ENCODE measurements at regions not wholly inside any gene's neighbourhood (a gene's known extent, or its start where the extent isn't known, plus 50 kb on each side); places are given as distances from the start of the nearest gene placed in this dataset.

DNA sequence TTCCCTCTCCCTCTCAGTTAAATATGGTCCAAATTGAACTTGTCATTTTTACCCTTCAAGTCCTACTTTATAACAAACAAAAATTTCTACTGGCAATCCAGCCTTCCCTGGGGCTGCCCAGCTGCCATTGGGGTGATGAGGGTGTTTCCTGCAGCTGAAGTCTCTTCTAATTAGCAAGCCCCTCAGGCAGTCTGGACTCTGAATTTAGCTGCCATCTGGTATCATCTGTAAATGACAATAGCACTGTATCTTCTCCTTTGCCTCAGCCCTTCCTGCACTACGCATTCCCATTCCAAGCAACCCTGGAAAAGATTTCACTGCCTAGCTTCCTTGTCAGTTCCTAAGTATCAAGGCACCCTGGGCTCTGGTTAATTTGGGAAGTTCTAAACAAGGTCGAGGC lies 331.1 kb upstream of the KLF12 start:
- Histone ChIP-seq H2AFZ (no peak overlapping the region), H3K9me2 (replicated peaks; ENCODE audit: insufficient read depth) (no peaks in the 10 kb centered on the region), H3K4me2 (no peak overlapping the region), H3K36me3 (replicated peaks; ENCODE audit: insufficient read depth, low read depth) (no peaks in the 10 kb centered on the region), H4K20me1 (ENCODE audit: insufficient read depth, poor library complexity, severe bottlenecking) (no peaks in the 10 kb centered on the region), H3K79me2 (no peaks in the 10 kb centered on the region), H3K27me3 (no peaks in the 10 kb centered on the region), H3K4me1 (ENCODE audit: insufficient read depth) (no peaks in the 10 kb centered on the region), H3K9me3 (ENCODE audit: low read depth) (no peaks in the 10 kb centered on the region), H3K27ac (no peak overlapping the region), H3K4me3 (no peak overlapping the region)
- 80% methylated on average over 2 of the region's 2 CpGs for WGBS (ENCODE audit: low lambda C conversion rate, missing lambda C conversion rate)
- DNase-seq (ENCODE audit: low spot score): no peak
- TF ChIP-seq, protein P1, sequence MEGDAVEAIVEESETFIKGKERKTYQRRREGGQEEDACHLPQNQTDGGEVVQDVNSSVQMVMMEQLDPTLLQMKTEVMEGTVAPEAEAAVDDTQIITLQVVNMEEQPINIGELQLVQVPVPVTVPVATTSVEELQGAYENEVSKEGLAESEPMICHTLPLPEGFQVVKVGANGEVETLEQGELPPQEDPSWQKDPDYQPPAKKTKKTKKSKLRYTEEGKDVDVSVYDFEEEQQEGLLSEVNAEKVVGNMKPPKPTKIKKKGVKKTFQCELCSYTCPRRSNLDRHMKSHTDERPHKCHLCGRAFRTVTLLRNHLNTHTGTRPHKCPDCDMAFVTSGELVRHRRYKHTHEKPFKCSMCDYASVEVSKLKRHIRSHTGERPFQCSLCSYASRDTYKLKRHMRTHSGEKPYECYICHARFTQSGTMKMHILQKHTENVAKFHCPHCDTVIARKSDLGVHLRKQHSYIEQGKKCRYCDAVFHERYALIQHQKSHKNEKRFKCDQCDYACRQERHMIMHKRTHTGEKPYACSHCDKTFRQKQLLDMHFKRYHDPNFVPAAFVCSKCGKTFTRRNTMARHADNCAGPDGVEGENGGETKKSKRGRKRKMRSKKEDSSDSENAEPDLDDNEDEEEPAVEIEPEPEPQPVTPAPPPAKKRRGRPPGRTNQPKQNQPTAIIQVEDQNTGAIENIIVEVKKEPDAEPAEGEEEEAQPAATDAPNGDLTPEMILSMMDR (IDR thresholded peaks at IDR 0.05; ENCODE audit: poor library complexity): no peak
- TF ChIP-seq EZH2phosphoT487 (IDR thresholded peaks at IDR 0.05; ENCODE audit: low read depth, severe bottlenecking, unreplicated experiment) (no peak), EZH2 (IDR thresholded peaks at IDR 0.05; ENCODE audit: borderline replicate concordance) (no peak)

DNA sequence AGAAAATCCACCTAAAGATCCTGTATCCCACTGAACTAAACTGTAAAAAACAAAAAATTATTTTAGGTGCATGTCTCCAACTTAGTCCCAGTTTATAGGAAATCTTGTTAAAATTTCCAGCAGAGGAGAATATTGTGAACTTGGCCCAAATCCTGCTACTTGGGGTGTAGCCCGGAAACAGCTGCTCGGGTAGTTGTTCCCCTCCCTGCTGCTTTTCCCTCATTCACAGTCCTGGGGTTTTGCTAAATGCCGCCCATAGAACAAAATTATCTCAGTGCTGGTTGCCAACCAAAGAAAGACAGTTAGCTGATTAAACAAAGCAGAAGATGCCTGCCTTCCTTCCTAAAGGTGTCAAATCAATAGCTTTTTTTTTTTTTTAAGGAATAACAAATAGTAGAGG lies 330.5 kb upstream of the KLF12 start:
- WGBS (ENCODE audit: low lambda C conversion rate, missing lambda C conversion rate): 65% methylated on average over 3 of the region's 3 CpGs
- H3K27ac ChIP-seq: no peak overlapping the region
- H4K20me1 ChIP-seq (ENCODE audit: insufficient read depth, poor library complexity, severe bottlenecking): no peaks in the 10 kb centered on the region
- H3K9me3 ChIP-seq (ENCODE audit: low read depth): no peaks in the 10 kb centered on the region
- TF ChIP-seq, protein P1 (IDR thresholded peaks at IDR 0.05; ENCODE audit: poor library complexity): no peak
- TF ChIP-seq EZH2phosphoT487 (IDR thresholded peaks at IDR 0.05; ENCODE audit: low read depth, severe bottlenecking, unreplicated experiment) (no peak), EZH2 (IDR thresholded peaks at IDR 0.05; ENCODE audit: borderline replicate concordance) (no peak)
- H3K4me3 ChIP-seq: no peak overlapping the region
- no peak overlapping the region for H2AFZ ChIP-seq
- no peaks in the 10 kb centered on the region for H3K27me3 ChIP-seq
- H3K4me2 ChIP-seq: no peak overlapping the region
- DNase-seq (ENCODE audit: low spot score): peak; percentile 8
- H3K4me1 ChIP-seq (ENCODE audit: insufficient read depth): no peaks in the 10 kb centered on the region
- H3K36me3 ChIP-seq (replicated peaks; ENCODE audit: insufficient read depth, low read depth): no peaks in the 10 kb centered on the region
- H3K79me2 ChIP-seq: no peaks in the 10 kb centered on the region
- no peaks in the 10 kb centered on the region for H3K9me2 ChIP-seq (replicated peaks; ENCODE audit: insufficient read depth)

DNA sequence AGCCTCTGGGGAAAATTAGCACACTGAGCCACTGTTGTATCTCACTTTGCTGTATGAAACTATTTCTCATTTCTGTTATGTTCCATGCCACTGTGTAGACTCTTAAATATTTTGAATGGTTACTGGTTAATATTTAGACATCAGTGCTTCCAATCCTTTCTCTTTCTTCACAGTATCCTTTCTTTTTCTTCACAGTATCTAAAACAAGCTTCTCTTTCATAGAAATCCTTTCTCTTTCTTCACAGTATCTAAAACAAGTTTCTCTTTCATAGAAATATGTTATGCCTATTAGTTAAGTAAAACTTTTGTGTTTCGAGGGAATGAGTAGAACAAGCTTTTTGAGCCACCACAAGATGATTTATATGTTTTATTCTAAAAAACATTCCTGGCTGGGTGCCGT lies 326.8 kb upstream of the KLF12 start:
- H3K27me3 ChIP-seq: no peaks in the 10 kb centered on the region
- H3K27ac ChIP-seq: no peak overlapping the region

More for the DNA sequence above, 326.8 kb upstream of the KLF12 start:
- no peaks in the 10 kb centered on the region for H3K9me2 ChIP-seq (replicated peaks; ENCODE audit: insufficient read depth)
- no peaks in the 10 kb centered on the region for H4K20me1 ChIP-seq (ENCODE audit: insufficient read depth, poor library complexity, severe bottlenecking)
- no peak overlapping the region for H3K4me2 ChIP-seq
- TF ChIP-seq EZH2phosphoT487 (IDR thresholded peaks at IDR 0.05; ENCODE audit: low read depth, severe bottlenecking, unreplicated experiment) (no peak), EZH2 (IDR thresholded peaks at IDR 0.05; ENCODE audit: borderline replicate concordance) (no peak)
- TF ChIP-seq, protein P1 (IDR thresholded peaks at IDR 0.05; ENCODE audit: poor library complexity): no peak
- H3K79me2 ChIP-seq: no peaks in the 10 kb centered on the region
- H2AFZ ChIP-seq: no peak overlapping the region
- DNase-seq (ENCODE audit: low spot score): no peak
- no peaks in the 10 kb centered on the region for H3K4me1 ChIP-seq (ENCODE audit: insufficient read depth)
- no peak overlapping the region for H3K4me3 ChIP-seq
- no peaks in the 10 kb centered on the region for H3K9me3 ChIP-seq (ENCODE audit: low read depth)
- WGBS (ENCODE audit: low lambda C conversion rate, missing lambda C conversion rate): 95% methylated on average over 2 of the region's 2 CpGs
- no peaks in the 10 kb centered on the region for H3K36me3 ChIP-seq (replicated peaks; ENCODE audit: insufficient read depth, low read depth)
